Thoracic aorta (tissue), 2 donors: ENCODE measurements at regions not wholly inside any gene's neighbourhood (a gene's known extent, or its start where the extent isn't known, plus 50 kb on each side); places are given as distances from the start of the nearest gene placed in this dataset.

Source experiments
- ATAC-seq: fragments of 150-250 bp; one replicate; pipeline ENCODE4 v1.8.0; 2017; ENCODE audit warnings: low read depth; ENCODE audit not compliant: insufficient number of reproducible peaks, low FRiP score
- DNase-seq: peaks from one replicate; pipeline ENCODE4 v3.0.0-alpha.2; 2020; ENCODE audit warnings: low spot score
- H3K27ac ChIP-seq, 2 donors: fragments of 200-600 bp; sonication (generic); 1 replicate in 1 of 2; 2 replicates in 1 of 2; pipeline ENCODE4 v1.5.1; 2016; ENCODE audit warnings: mild to moderate bottlenecking in 2 of 2, moderate library complexity in 2 of 2
- H3K27me3 ChIP-seq: fragments of 200-600 bp; sonication (generic); replicated peaks from 2 replicates; pipeline ENCODE4 v1.6.0; 2016; ENCODE audit warnings: mild to moderate bottlenecking; ENCODE audit not compliant: insufficient read depth
- H3K36me3 ChIP-seq: fragments of 200-600 bp; sonication (generic); one replicate; pipeline ENCODE4 v1.5.1; 2016
- H3K4me1 ChIP-seq, 2 donors: fragments of 200-600 bp; sonication (generic); 1 replicate in 1 of 2; 2 replicates in 1 of 2; pipeline versions ENCODE4 v1.5.1 to v1.6.0; 2016; ENCODE audit warnings: low read depth in 2 of 2, mild to moderate bottlenecking in 1 of 2; ENCODE audit not compliant: control insufficient read depth in 1 of 2
- H3K4me3 ChIP-seq: fragments of 200-600 bp; sonication (generic); 2 replicates; pipeline ENCODE4 v1.5.1; 2016; ENCODE audit warnings: mild to moderate bottlenecking
- H3K9me3 ChIP-seq: fragments of 200-600 bp; sonication (generic); 2 replicates; pipeline ENCODE4 v1.5.1; 2016
- CTCF ChIP-seq: fragments of 200-600 bp; sonication (generic); IDR thresholded peaks from one replicate; pipeline ENCODE4 v1.5.1; 2019; ENCODE audit warnings: antibody characterized with exemption

GRCh38 chr7:81526971-81527370, 242.9 kb downstream of the HGF start:
- DNase-seq (no peak), ATAC-seq (no peak)
- TF ChIP-seq CTCF = no peak
- Histone ChIP-seq H3K36me3 (no peaks in the 10 kb centered on the region), H3K4me3 (no peak overlapping the region), H3K9me3 (no peaks in the 10 kb centered on the region), H3K27ac (no peak overlapping the region), H3K4me1 (no peaks in the 10 kb centered on the region), H3K27me3 (no peaks in the 10 kb centered on the region)

- no peaks in the 10 kb centered on the region for H3K27me3 ChIP-seq
- ATAC-seq = no peak
- no peak for TF ChIP-seq CTCF
- no peak overlapping the region for H3K27ac ChIP-seq
- no peak for DNase-seq
- H3K9me3 ChIP-seq = no peaks in the 10 kb centered on the region
- H3K36me3 ChIP-seq = no peaks in the 10 kb centered on the region
- no peaks in the 10 kb centered on the region for H3K4me1 ChIP-seq
- H3K4me3 ChIP-seq = no peak overlapping the region
Measured at GRCh38 chr7:81525841-81526240, 244.0 kb downstream of the HGF start.

GRCh38 chr7:81519886-81520285, 250.0 kb downstream of the HGF start:
- no peak for TF ChIP-seq CTCF
- Histone ChIP-seq H3K9me3 (no peaks in the 10 kb centered on the region), H3K4me1 (no peaks in the 10 kb centered on the region)

GRCh38 chr7:81516898-81517297, 252.9 kb downstream of the HGF start:
- Histone ChIP-seq H3K27ac (no peak overlapping the region), H3K4me1 (no peaks in the 10 kb centered on the region), H3K27me3 (no peaks in the 10 kb centered on the region), H3K9me3 (no peaks in the 10 kb centered on the region), H3K36me3 (no peaks in the 10 kb centered on the region), H3K4me3 (no peak overlapping the region)
- no peak for TF ChIP-seq CTCF
- DNase-seq (no peak), ATAC-seq (no peak)

More at GRCh38 chr7:81519886-81520285, 250.0 kb downstream of the HGF start:
- no peak overlapping the region for H3K27ac ChIP-seq
- H3K4me3 ChIP-seq = no peak overlapping the region
- H3K27me3 ChIP-seq = no peaks in the 10 kb centered on the region
- DNase-seq (no peak), ATAC-seq (no peak)
- H3K36me3 ChIP-seq = no peaks in the 10 kb centered on the region

- DNase-seq = no peak
- no peak for TF ChIP-seq CTCF
- Histone ChIP-seq H3K27ac (no peak overlapping the region), H3K9me3 (no peaks in the 10 kb centered on the region), H3K27me3 (no peaks in the 10 kb centered on the region), H3K36me3 (no peaks in the 10 kb centered on the region), H3K4me1 (no peaks in the 10 kb centered on the region), H3K4me3 (no peak overlapping the region)
- no peak for ATAC-seq
Measured at GRCh38 chr7:81515009-81515408, 254.8 kb downstream of the HGF start.
